GM10248 (cell line): ENCODE measurements at regions not wholly inside any gene's neighbourhood (a gene's known extent, or its start where the extent isn't known, plus 50 kb on each side); places are given as distances from the start of the nearest gene placed in this dataset.

Source experiments
- CTCF ChIA-PET: fragments of 300-600 bp; sonication (Branson Sonifier 250); formaldehyde crosslinking; extraction: SDS; loops from one replicate; lab custom pipeline; 2021; ENCODE audit warnings: antibody characterized with exemption; lab: Yijun Ruan, JAX
- POLR2A ChIA-PET: fragments of 350-650 bp; sonication (Branson Sonifier 250); formaldehyde crosslinking; extraction: SDS; loops from one replicate; lab custom pipeline; 2020; ENCODE audit warnings: antibody characterized with exemption; lab: Yijun Ruan, JAX
- DNase-seq: peaks from one replicate; pipeline ENCODE4 v3.0.0; 2012; ENCODE audit errors: extremely low spot score
- TF ChIP-seq, protein P1 (sequence below): IDR thresholded peaks from 2 replicates; pipeline ENCODE4 v1.5.1; 2012; ENCODE audit warnings: mild to moderate bottlenecking, low read depth; ENCODE audit errors: extremely low read depth, missing control alignments, control extremely low read depth

DNA sequence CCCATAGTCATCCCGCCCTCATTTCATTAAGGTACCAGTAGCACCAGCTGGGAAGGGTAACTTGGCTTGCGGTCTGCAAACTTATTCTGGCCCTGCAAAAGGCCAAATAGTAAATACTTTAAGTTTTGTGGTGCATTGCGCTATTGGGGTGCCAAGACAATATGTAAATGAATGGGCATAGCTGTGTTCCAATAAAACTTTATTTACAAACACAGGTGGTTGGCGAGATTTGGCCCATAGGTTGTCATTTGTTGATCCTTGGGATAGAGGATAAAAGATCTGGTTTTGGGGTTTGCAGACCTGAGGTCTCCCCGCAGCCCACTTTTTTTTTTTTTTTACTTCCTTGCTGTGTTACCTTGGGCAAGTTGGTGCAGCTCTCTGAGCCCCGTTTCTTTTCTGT is 127.4 kb downstream of the MIAT start:
- ChIA-PET CTCF (interaction anchor here (1.0 kb wide), 1 partner anchor 10 kb away, joined by 4 read pairs; no protein-coding TSS in a partner anchor), POLR2A (no interaction called here)
- DNase-seq, result no peak
- TF ChIP-seq, protein P1, sequence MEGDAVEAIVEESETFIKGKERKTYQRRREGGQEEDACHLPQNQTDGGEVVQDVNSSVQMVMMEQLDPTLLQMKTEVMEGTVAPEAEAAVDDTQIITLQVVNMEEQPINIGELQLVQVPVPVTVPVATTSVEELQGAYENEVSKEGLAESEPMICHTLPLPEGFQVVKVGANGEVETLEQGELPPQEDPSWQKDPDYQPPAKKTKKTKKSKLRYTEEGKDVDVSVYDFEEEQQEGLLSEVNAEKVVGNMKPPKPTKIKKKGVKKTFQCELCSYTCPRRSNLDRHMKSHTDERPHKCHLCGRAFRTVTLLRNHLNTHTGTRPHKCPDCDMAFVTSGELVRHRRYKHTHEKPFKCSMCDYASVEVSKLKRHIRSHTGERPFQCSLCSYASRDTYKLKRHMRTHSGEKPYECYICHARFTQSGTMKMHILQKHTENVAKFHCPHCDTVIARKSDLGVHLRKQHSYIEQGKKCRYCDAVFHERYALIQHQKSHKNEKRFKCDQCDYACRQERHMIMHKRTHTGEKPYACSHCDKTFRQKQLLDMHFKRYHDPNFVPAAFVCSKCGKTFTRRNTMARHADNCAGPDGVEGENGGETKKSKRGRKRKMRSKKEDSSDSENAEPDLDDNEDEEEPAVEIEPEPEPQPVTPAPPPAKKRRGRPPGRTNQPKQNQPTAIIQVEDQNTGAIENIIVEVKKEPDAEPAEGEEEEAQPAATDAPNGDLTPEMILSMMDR, result no peak

DNA sequence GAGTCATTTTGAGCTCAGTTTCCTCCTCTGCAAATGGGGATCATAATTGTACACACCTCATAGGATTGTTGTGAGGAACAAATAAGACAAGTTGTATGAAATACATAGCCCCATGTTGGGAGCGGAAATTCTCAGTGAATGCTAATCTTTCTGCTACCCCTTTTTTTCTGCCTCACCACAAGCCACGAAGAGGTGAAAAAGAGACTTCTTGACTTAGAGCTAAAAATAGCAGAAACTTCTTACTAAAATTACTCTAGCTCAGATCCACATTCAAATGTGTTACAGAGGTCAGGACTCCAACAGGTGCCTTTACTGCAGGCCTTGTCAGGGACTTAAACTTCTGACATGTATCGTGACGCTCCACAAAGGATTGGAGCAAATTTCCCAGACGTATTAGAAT is 128.5 kb downstream of the MIAT start:
- no peak for DNase-seq
- POLR2A ChIA-PET, result no interaction called here
- CTCF ChIA-PET, result interaction anchor here (1.0 kb wide), 1 partner anchor 11 kb away, joined by 4 read pairs; no protein-coding TSS in a partner anchor
- TF ChIP-seq, protein P1, result no peak

DNA sequence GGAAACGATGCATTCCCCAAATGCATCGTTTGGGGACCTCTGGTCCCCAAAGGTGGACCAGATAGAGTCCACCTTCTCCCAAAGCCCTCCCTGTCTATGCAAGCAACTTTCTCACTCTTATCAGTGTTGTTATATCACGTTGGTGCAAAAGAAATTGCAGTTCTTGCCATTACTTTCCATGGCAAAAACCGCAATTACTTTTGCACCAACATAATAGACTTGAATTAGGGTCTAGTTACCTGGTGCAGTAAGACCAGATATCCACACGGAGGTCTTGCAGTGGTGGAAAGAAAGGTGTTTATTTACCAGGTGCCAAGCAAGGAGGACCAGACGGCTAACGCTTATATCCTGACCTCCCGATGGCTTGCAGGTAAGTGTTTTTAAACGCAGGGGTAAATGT is 129.0 kb downstream of the MIAT start:
- CTCF ChIA-PET, result interaction anchor here (1.2 kb wide), 1 partner anchor 30 kb away, joined by 3 read pairs; no protein-coding TSS in a partner anchor
- TF ChIP-seq, protein P1, result no peak
- POLR2A ChIA-PET, result no interaction called here
- no peak for DNase-seq

- no peak for DNase-seq
- ChIA-PET POLR2A (interaction anchor here (0.6 kb wide), 1 partner anchor 407 kb away, joined by 12 read pairs; no protein-coding TSS in a partner anchor), CTCF (interaction anchor here (1.0 to 1.1 kb wide), 2 partner anchors 15 to 21 kb away, joined by 3 read pairs; no protein-coding TSS in a partner anchor)
- TF ChIP-seq, protein P1, result no peak
These were observed 132.6 kb downstream of the MIAT start for GRCh38 chr22:26789951-26790350.

GRCh38 chr22:26792522-26792921 is 135.1 kb downstream of the MIAT start:
- POLR2A ChIA-PET, result no interaction called here
- TF ChIP-seq, protein P1, result no peak
- DNase-seq, result no peak
- CTCF ChIA-PET, result interaction anchor here (1.8 kb wide), 1 partner anchor 118 kb away, joined by 3 read pairs; no protein-coding TSS in a partner anchor

GRCh38 chr22:26796785-26797184 is 139.4 kb downstream of the MIAT start:
- CTCF ChIA-PET, result interaction anchor here (1.3 kb wide), 1 partner anchor 13 kb away, joined by 3 read pairs; no protein-coding TSS in a partner anchor
- POLR2A ChIA-PET, result no interaction called here
- TF ChIP-seq, protein P1, result no peak
- no peak for DNase-seq
